ENCODE measurements at regions not wholly inside any gene's neighbourhood (a gene's known extent, or its start where the extent isn't known, plus 50 kb on each side); places are given as distances from the start of the nearest gene placed in this dataset.

- DNase-seq (ENCODE audit: low spot score), result no peak
- Histone ChIP-seq H3K27me3 (no peaks in the 10 kb centered on the region), H3K4me1 (no peaks in the 10 kb centered on the region), H3K36me3 (no peaks in the 10 kb centered on the region), H3K27ac (no peak overlapping the region), H3K4me3 (no peak overlapping the region), H3K9me3 (no peaks in the 10 kb centered on the region)
- TF ChIP-seq, protein P1, sequence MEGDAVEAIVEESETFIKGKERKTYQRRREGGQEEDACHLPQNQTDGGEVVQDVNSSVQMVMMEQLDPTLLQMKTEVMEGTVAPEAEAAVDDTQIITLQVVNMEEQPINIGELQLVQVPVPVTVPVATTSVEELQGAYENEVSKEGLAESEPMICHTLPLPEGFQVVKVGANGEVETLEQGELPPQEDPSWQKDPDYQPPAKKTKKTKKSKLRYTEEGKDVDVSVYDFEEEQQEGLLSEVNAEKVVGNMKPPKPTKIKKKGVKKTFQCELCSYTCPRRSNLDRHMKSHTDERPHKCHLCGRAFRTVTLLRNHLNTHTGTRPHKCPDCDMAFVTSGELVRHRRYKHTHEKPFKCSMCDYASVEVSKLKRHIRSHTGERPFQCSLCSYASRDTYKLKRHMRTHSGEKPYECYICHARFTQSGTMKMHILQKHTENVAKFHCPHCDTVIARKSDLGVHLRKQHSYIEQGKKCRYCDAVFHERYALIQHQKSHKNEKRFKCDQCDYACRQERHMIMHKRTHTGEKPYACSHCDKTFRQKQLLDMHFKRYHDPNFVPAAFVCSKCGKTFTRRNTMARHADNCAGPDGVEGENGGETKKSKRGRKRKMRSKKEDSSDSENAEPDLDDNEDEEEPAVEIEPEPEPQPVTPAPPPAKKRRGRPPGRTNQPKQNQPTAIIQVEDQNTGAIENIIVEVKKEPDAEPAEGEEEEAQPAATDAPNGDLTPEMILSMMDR (IDR thresholded peaks at IDR 0.05), result no peak
Observed at GRCh38 chr12:34311337-34311736, 289.0 kb downstream of the ALG10 start.

DNA sequence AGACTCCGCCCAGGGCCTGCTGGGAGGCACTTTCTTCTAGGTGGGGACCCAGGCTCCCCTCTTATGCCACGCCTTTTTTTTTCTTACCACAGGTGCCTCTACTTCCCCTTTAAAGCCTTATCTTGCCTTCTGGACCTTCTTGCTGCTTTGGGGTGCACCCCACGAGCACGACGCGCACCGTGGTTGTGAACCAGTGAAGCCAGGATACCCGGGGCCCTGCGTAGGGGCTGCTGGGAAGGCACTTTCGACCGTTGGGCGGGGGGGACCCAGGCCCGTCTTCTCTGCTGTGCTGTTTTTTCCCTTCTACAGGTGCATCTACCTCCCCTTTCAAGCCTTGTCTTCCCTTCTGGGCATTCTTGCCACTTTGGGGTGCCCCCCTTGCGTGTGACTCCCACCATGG, 305.4 kb downstream of the ALG10 start:
- H3K27me3 ChIP-seq, result no peaks in the 10 kb centered on the region

GRCh38 chr12:34333337-34333736, 311.0 kb downstream of the ALG10 start:
- no peaks in the 10 kb centered on the region for H3K27me3 ChIP-seq
- H3K27ac ChIP-seq, result no peak overlapping the region
- no peak overlapping the region for H3K4me3 ChIP-seq
- no peaks in the 10 kb centered on the region for H3K9me3 ChIP-seq
- no peak for DNase-seq (ENCODE audit: low spot score)
- no peaks in the 10 kb centered on the region for H3K36me3 ChIP-seq
- no peaks in the 10 kb centered on the region for H3K4me1 ChIP-seq
- TF ChIP-seq, protein P1 (IDR thresholded peaks at IDR 0.05), result no peak

More for the DNA sequence above, 305.4 kb downstream of the ALG10 start:
- H3K4me1 ChIP-seq, result no peaks in the 10 kb centered on the region
- no peak overlapping the region for H3K27ac ChIP-seq
- DNase-seq (ENCODE audit: low spot score), result no peak
- TF ChIP-seq, protein P1 (IDR thresholded peaks at IDR 0.05), result no peak
- no peaks in the 10 kb centered on the region for H3K9me3 ChIP-seq
- no peaks in the 10 kb centered on the region for H3K36me3 ChIP-seq
- no peak overlapping the region for H3K4me3 ChIP-seq

GRCh38 chr12:34334538-34334937, 312.2 kb downstream of the ALG10 start:
- Histone ChIP-seq H3K27ac (no peak overlapping the region), H3K4me1 (no peaks in the 10 kb centered on the region), H3K36me3 (no peaks in the 10 kb centered on the region), H3K4me3 (no peak overlapping the region), H3K9me3 (no peaks in the 10 kb centered on the region), H3K27me3 (no peaks in the 10 kb centered on the region)
- TF ChIP-seq, protein P1 (IDR thresholded peaks at IDR 0.05), result no peak
- no peak for DNase-seq (ENCODE audit: low spot score)

DNA sequence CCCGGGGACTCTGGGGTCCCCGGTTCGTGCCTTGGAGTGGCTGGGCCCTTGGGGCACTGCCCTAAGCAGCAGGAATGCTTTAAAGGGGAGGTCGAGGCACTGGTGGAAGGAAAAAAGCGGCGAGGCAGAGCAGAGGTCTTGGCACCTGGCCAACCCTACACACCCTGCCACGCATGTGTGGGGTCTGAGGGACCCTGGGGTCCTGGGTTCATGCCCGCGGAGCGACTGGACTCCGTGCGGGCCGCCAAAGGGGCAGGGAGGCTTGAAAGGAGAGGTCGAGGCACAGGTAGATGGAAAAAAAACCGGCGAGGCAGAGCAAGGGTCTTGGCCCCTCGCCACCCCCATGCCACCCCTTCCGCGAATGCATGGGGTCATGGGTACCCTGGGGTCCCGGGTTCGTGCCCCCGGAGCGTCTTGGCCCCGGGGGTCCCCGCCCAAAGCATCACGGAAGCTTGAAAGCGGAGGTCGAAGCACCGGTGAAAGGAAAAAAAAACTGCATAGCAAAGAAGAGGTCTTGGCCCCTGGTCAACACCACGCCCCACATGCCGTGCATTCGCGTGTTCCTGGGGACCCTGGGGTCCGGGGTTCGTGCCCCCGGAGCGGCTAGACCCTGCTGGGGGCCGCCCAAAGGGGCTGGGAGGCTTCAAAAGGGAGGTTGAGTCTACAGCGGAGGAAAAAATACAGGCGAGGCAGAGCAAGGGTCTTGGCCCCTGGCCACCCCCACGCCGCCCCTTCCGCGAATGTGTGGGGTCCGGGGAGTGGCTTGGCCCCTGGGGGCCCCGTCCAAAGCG, 312.9 kb downstream of the ALG10 start:
- H3K27me3 ChIP-seq, result no peaks in the 10 kb centered on the region

More for the DNA sequence above, 312.9 kb downstream of the ALG10 start:
- no peak for DNase-seq (ENCODE audit: low spot score)
- Histone ChIP-seq H3K4me3 (no peak overlapping the region), H3K36me3 (no peaks in the 10 kb centered on the region), H3K4me1 (no peaks in the 10 kb centered on the region), H3K27ac (no peak overlapping the region), H3K9me3 (no peaks in the 10 kb centered on the region)
- TF ChIP-seq, protein P1 (IDR thresholded peaks at IDR 0.05), result no peak

Data from right atrium auricular region (tissue), 2 donors.